SJSA1 (cell line): ENCODE measurements at regions not wholly inside any gene's neighbourhood (a gene's known extent, or its start where the extent isn't known, plus 50 kb on each side); places are given as distances from the start of the nearest gene placed in this dataset.

ENCODE experiments used
- DNase-seq, 2 experiments: peaks; one replicate each; pipeline ENCODE4 v3.0.0-alpha.2; 2015 to 2020; ENCODE audit warnings: low spot score in 2 of 2, low read depth in 1 of 2
- H3K27ac ChIP-seq: fragments of 250-450 bp; sonication (Bioruptor Pico); 2 replicates; pipeline ENCODE4 v1.5.1; 2020; ENCODE audit warnings: mild to moderate bottlenecking, moderate library complexity
- H3K27me3 ChIP-seq: fragments of 250-450 bp; sonication (Bioruptor Pico); replicated peaks from 2 replicates; pipeline ENCODE4 v1.5.1; 2020; ENCODE audit warnings: mild to moderate bottlenecking, moderate library complexity
- H3K36me3 ChIP-seq: fragments of 250-450 bp; sonication (Bioruptor Pico); 2 replicates; pipeline ENCODE4 v1.5.1; 2020; ENCODE audit warnings: mild to moderate bottlenecking
- H3K4me1 ChIP-seq: fragments of 250-450 bp; sonication (Bioruptor Pico); replicated peaks from 2 replicates; pipeline ENCODE4 v1.6.1; 2021; ENCODE audit warnings: mild to moderate bottlenecking
- H3K4me3 ChIP-seq: fragments of 250-450 bp; sonication (Bioruptor Pico); 2 replicates; pipeline ENCODE4 v1.5.1; 2020; ENCODE audit warnings: mild to moderate bottlenecking
- H3K9me3 ChIP-seq: fragments of 250-450 bp; sonication (Bioruptor Pico); replicated peaks from 2 replicates; pipeline ENCODE4 v1.5.1; 2020; ENCODE audit warnings: mild to moderate bottlenecking

GRCh38 chr7:26034391-26034790 lies 117.6 kb upstream of the NFE2L3 start:
- H3K4me1 ChIP-seq, result no peaks in the 10 kb centered on the region

GRCh38 chr7:26035552-26035951 lies 116.4 kb upstream of the NFE2L3 start:
- Histone ChIP-seq H3K27ac (no peak overlapping the region), H3K36me3 (no peaks in the 10 kb centered on the region), H3K4me1 (no peaks in the 10 kb centered on the region), H3K27me3 (0 out of 2 replicates have a peak, but pooled peaks cover 3% of the 10 kb centered on the region), H3K9me3 (no peaks in the 10 kb centered on the region), H3K4me3 (no peak overlapping the region)
- no peak for DNase-seq

More at GRCh38 chr7:26034391-26034790, 117.6 kb upstream of the NFE2L3 start:
- no peak for DNase-seq
- Histone ChIP-seq H3K27ac (no peak overlapping the region), H3K9me3 (no peaks in the 10 kb centered on the region), H3K36me3 (no peaks in the 10 kb centered on the region), H3K4me3 (no peak overlapping the region), H3K27me3 (0 out of 2 replicates have a peak, but pooled peaks cover 6% of the 10 kb centered on the region)

DNA sequence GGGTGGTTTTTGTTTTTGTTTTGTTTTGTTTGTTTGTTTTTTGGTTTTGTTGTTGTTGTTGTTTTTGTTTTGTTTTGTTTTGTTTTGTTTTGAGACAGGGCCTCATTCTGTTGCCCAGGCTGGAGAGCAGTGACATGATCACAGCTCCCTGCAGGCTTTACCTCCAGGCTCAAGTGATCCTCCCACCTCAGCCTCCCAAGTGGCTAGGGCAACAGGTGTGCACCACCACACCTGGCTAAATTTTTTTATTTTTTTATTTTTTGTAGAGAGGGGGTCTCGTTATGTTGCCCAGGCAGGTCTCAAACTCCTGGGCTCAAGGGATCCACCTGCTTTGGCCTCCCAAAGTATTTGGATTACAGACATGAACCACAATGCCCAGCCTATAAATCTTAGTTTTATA lies 115.9 kb upstream of the NFE2L3 start:
- no peak for DNase-seq

DNA sequence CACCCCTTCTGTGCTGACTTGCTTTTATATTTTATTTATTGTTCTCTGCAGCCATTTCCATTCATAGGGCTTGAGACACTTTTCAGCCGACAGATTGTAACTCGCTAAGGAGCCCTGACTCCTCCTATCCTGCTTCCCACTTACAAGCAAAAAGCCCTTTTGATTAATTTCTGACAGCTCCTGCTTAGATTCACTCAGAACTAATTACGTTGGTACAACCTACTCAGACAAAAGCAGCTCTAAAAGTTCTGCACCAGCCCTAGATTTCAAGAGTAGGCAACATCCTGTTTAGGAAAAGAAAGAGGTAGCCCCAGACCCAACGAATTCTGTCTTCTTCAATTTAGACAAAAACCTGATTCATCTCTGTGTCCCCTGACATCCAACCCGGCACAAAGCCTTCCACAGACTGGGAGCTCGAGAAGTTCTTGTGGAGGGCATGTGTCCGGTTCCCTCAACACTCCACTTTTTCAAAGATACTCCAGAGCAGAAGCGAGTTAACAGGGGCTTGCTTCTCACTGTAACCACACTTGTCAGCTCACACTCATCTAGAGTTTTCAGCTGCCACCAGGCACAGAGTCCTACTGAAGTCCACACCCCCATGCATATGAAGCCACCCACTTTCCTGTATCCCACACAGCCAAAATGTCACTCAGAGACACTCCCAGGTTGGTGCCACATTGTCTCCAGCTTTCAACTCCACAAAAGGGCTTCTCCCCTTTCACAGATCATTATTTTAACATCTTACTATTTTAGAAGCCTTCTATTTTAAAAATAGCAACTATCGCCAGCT lies 113.6 kb upstream of the NFE2L3 start:
- Histone ChIP-seq H3K27ac (no peak overlapping the region), H3K4me3 (no peak overlapping the region), H3K9me3 (no peaks in the 10 kb centered on the region), H3K36me3 (no peaks in the 10 kb centered on the region), H3K4me1 (no peaks in the 10 kb centered on the region), H3K27me3 (peaks cover 13% of the 10 kb centered on the region; the same call in 1 of the 2 replicates)
- DNase-seq, result no peak

More for the DNA sequence above, 115.9 kb upstream of the NFE2L3 start:
- no peaks in the 10 kb centered on the region for H3K4me1 ChIP-seq
- no peaks in the 10 kb centered on the region for H3K36me3 ChIP-seq
- H3K27ac ChIP-seq, result no peak overlapping the region
- H3K27me3 ChIP-seq, result 0 out of 2 replicates have a peak, but pooled peaks cover 3% of the 10 kb centered on the region
- H3K4me3 ChIP-seq, result no peak overlapping the region
- no peaks in the 10 kb centered on the region for H3K9me3 ChIP-seq

DNA sequence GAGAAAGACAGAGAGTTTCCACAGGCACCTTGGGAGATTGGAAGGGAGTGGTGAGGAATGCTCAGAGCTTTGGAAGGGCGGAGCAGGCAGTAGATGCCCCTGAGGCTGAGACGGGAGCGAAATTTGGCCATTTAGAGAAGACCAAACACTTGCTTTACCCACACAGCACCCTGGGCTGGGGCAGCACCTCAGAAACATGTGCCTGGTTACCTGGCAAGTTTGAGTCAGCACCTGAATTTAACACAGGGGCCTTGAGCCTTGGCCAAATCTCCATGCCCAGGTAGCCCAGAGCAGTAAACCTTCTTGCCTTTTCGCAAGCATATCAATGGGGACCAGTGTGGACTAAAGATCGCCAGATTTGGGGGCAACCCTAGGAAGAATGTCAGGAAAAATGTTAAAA lies 111.9 kb upstream of the NFE2L3 start:
- no peak for DNase-seq
- peaks cover 13% of the 10 kb centered on the region; the same call in 1 of the 2 replicates for H3K27me3 ChIP-seq
- H3K27ac ChIP-seq, result no peak overlapping the region
- no peak overlapping the region for H3K4me3 ChIP-seq
- H3K9me3 ChIP-seq, result no peaks in the 10 kb centered on the region
- H3K4me1 ChIP-seq, result no peaks in the 10 kb centered on the region
- H3K36me3 ChIP-seq, result no peaks in the 10 kb centered on the region

- no peak overlapping the region for H3K4me3 ChIP-seq
- no peaks in the 10 kb centered on the region for H3K9me3 ChIP-seq
- no peaks in the 10 kb centered on the region for H3K4me1 ChIP-seq
- no peak for DNase-seq
- no peak overlapping the region for H3K27ac ChIP-seq
- no peaks in the 10 kb centered on the region for H3K36me3 ChIP-seq
- H3K27me3 ChIP-seq, result peaks cover 13% of the 10 kb centered on the region; the same call in 1 of the 2 replicates
Observed at GRCh38 chr7:26042237-26042636, 109.8 kb upstream of the NFE2L3 start.

- Histone ChIP-seq H3K27me3 (peaks cover 11% of the 10 kb centered on the region; the same call in 1 of the 2 replicates), H3K9me3 (no peaks in the 10 kb centered on the region), H3K36me3 (no peaks in the 10 kb centered on the region), H3K27ac (no peak overlapping the region), H3K4me1 (no peaks in the 10 kb centered on the region), H3K4me3 (no peak overlapping the region)
- no peak for DNase-seq
Observed at GRCh38 chr7:26043801-26044200, 108.2 kb upstream of the NFE2L3 start.

DNA sequence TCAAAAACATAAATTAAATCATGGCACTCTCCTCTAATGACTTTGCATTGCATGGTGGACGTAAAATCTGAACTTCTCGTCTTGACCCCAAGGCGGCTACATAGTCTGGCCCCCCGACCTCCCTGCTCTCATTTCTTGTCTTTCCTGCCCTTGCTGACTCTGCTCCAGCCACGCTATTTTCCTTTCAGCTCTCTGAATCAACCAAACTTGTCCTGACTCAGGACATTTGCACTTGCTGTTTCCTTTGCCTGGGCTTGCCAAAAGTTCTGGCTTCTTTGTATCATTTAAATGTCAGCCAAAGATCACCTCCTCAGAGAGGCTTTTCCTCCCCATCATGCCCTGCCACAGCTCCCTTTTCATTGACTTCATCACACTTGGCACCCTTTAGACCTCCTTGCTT lies 107.7 kb upstream of the NFE2L3 start:
- H3K36me3 ChIP-seq, result no peaks in the 10 kb centered on the region
- no peaks in the 10 kb centered on the region for H3K4me1 ChIP-seq
- H3K27me3 ChIP-seq, result peaks cover 10% of the 10 kb centered on the region; the same call in 1 of the 2 replicates
- H3K9me3 ChIP-seq, result no peaks in the 10 kb centered on the region
- H3K27ac ChIP-seq, result no peak overlapping the region
- no peak overlapping the region for H3K4me3 ChIP-seq
- no peak for DNase-seq

GRCh38 chr7:26046150-26046549 lies 105.8 kb upstream of the NFE2L3 start:
- H3K9me3 ChIP-seq, result no peaks in the 10 kb centered on the region
- no peak for DNase-seq
- H3K27me3 ChIP-seq, result peaks cover 10% of the 10 kb centered on the region; the same call in 1 of the 2 replicates
- no peak overlapping the region for H3K27ac ChIP-seq
- no peaks in the 10 kb centered on the region for H3K4me1 ChIP-seq
- no peak overlapping the region for H3K4me3 ChIP-seq
- no peaks in the 10 kb centered on the region for H3K36me3 ChIP-seq

GRCh38 chr7:26046878-26047277 lies 105.1 kb upstream of the NFE2L3 start:
- Histone ChIP-seq H3K27ac (no peak overlapping the region), H3K9me3 (no peaks in the 10 kb centered on the region), H3K4me3 (no peak overlapping the region), H3K36me3 (no peaks in the 10 kb centered on the region), H3K27me3 (peaks cover 10% of the 10 kb centered on the region; the same call in 1 of the 2 replicates), H3K4me1 (no peaks in the 10 kb centered on the region)
- no peak for DNase-seq

DNA sequence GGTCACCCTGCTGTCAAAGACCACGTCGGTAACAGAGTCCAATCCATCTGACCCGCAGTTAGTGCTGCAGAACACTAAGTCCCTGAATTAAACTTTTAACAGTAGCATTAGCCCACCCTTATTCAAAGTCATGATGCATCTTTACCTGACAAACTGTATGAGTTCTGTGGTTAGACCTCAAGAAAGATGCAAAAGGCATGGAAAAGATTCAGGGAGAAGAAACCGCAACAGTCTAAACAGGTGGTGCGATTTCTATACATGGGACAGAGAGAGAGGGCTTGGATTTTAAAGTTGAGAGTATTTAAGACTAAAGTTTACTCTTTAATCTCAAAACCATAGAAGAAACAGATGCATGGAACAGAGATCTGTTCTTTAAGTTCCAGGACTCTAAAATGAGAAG lies 103.3 kb upstream of the NFE2L3 start:
- Histone ChIP-seq H3K27ac (no peak overlapping the region), H3K4me3 (no peak overlapping the region), H3K4me1 (no peaks in the 10 kb centered on the region), H3K27me3 (no peaks in the 10 kb centered on the region), H3K9me3 (no peaks in the 10 kb centered on the region), H3K36me3 (no peaks in the 10 kb centered on the region)
- no peak for DNase-seq

DNA sequence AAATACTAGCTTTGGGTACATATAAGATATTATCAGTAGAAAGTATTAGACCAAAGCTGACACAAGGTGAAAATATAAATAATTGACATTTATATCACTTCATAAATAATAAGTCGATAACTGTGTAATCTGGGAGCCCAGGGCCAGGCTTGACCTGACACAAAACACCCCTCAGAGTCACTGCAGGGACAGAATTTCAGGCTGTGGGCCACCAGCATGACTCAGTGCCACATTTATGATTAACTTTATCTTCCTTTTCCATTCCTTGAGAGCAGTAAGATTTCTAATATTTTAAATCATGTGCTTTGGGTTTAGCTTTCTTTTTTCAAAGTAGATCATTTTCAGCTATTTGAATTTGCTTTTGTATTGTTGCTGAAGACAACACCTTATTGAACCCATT lies 102.9 kb upstream of the NFE2L3 start:
- H3K36me3 ChIP-seq, result no peaks in the 10 kb centered on the region

DNA sequence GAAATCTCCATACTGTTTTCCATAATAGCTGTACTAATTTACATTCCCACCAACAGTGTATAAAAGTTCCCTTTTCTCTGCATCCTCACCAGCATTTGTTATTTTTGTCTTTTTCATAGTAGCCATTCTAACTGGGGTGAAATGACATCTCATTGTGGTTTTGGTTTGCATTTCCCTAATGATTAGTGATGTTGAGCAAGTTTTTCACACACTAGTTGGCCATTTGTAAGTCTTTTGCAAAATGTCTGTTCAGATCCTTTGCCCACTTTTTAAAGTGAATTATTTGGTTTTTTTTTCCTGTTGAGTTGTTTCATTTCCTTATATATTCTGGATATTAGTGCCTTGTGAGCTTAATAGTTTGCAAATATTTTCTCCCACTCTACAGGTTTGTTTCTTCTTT lies 101.0 kb upstream of the NFE2L3 start:
- H3K4me3 ChIP-seq, result no peak overlapping the region
- H3K27ac ChIP-seq, result no peak overlapping the region
- peaks cover 9% of the 10 kb centered on the region; the same call in 1 of the 2 replicates for H3K27me3 ChIP-seq
- no peak for DNase-seq
- H3K9me3 ChIP-seq, result no peaks in the 10 kb centered on the region
- no peaks in the 10 kb centered on the region for H3K4me1 ChIP-seq
- no peaks in the 10 kb centered on the region for H3K36me3 ChIP-seq

More for the DNA sequence above, 102.9 kb upstream of the NFE2L3 start:
- Histone ChIP-seq H3K27me3 (no peaks in the 10 kb centered on the region), H3K27ac (no peak overlapping the region), H3K4me1 (no peaks in the 10 kb centered on the region), H3K9me3 (no peaks in the 10 kb centered on the region), H3K4me3 (no peak overlapping the region)
- no peak for DNase-seq

GRCh38 chr7:26052706-26053105 lies 99.3 kb upstream of the NFE2L3 start:
- Histone ChIP-seq H3K4me3 (no peak overlapping the region), H3K4me1 (no peaks in the 10 kb centered on the region), H3K36me3 (no peaks in the 10 kb centered on the region), H3K27me3 (peaks cover 11% of the 10 kb centered on the region; the same call in 1 of the 2 replicates), H3K9me3 (no peaks in the 10 kb centered on the region), H3K27ac (no peak overlapping the region)
- DNase-seq, result no peak
